HG03175 (cell line): ENCODE measurements at regions not wholly inside any gene's neighbourhood (a gene's known extent, or its start where the extent isn't known, plus 50 kb on each side); places are given as distances from the start of the nearest gene placed in this dataset.

ENCODE experiments used
- ATAC-seq: cut with Tn5 transposase; IDR thresholded peaks from one replicate; pipeline ENCODE4 v1.9.1; 2021; ENCODE audit warnings: mild to moderate bottlenecking, moderate library complexity; ENCODE audit not compliant: unreplicated experiment

DNA sequence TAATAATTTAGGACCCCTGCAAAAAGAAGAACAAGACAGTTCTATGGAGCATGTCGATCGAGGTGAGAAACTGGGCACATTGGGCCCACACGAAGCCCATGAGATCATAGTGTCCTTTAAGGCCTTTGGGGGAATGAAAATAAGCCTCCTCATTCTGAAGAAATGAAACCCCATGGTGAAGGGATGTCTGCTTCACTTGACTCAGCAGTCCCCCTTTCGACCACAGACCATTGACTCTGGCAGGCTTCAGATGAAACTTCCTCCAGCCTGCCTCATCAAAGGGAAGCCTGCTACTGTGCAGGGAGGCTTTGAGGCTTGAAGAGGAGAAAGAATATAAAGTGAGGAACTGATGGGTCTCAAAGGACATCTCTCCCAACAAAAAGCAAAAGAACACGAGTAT lies 144.2 kb upstream of the FBXL4 start:
- ATAC-seq, result peak; percentile 80

DNA sequence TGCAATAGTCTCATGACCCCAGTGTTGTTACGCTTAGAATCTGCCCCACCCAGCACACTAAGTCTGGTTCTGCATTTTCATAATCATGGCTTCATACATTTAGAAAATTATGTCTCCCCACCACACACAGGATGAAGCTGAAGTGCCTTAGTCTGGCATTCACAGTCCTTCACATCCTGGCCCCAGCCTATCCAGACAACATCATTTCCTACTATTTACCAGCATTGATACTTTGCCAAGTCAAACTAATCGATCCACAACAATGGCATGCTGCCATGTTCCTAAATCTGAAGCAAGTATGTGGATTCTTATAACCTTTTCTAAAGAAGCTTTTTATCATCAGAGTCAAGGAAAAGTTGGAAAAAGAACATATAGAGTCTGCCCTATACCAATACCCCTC lies 132.4 kb upstream of the FBXL4 start:
- ATAC-seq, result no peak

GRCh38 chr6:99079058-99079457 lies 131.3 kb upstream of the FBXL4 start:
- no peak for ATAC-seq

GRCh38 chr6:99073223-99073622 lies 125.5 kb upstream of the FBXL4 start:
- ATAC-seq, result no peak

DNA sequence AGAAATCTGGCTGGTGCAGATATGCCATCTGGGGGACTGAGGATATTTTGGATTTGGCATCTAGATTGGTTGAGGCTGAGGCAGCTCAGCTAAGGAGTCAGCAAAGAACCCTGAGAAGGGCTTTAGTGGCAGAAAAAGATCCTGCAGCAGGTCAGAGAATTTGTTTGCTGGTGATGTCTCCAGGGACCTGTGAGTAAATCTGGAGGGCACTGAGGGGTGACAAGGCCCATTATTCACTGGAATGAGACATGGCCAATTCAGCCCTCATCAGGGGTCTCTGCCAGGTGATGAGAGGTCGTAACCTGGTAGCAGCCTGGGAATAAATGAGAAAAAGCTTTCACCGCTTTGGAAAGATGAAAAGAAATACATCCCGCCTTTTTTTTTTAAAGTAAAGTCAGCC lies 118.3 kb upstream of the FBXL4 start:
- no peak for ATAC-seq

DNA sequence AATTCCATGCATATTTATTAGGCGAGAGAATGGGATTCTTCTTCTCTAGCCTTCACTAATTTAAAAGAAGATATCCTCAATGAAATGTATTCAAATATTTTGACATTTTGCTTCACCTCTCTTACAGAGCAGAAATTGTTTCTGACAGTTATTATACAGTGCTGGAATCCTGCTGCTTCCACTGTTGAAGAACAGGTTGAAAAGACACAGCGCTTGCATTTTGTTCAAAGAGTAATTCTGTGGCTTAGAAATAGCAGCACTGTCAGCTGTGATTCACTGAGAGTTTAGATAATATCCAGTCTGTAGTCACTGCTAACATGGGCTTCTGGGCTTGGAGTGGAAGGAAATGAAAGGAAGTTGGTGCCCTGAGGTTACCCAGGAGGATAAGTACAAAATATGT lies 117.1 kb upstream of the FBXL4 start:
- ATAC-seq, result no peak

DNA sequence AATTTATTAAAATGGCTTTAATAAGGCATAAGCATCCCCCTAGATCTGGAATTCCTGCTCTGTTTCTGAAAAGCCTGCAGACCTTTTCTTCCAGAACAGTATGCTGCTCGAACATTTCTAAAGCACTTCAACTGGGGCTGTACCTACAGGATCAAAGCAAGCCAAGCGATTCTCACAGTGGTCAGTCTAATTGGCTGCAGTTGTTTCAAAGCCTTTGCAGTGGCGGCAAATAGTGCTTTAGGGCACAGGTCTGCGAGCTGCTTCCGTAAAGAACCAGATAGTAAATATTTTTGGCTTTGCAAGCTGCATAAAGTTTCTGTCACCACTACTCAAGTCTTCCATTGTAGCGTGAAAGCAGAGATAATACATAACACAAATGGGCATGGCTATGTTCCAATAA lies 88.9 kb upstream of the FBXL4 start:
- ATAC-seq, result no peak

DNA sequence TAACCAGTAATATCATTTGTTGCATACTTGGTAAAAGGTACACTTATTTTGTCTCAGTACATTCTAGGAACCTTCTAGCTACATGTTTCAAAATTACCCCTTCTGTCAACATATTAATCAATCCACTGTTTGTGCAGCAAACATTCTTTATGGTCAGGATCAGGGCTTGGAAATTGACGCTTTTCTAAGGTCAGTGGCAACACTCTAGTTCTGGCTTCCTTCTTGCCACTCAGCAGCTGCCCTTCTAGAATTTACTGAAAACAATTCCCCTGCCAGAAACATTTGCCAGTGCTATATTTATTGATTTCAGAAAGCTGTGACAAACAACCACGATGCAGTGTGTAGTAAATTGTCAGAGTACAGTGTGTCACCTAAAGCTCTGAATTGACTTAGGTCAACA lies 84.7 kb upstream of the FBXL4 start:
- ATAC-seq, result no peak

GRCh38 chr6:99031957-99032356 lies 84.2 kb upstream of the FBXL4 start:
- no peak for ATAC-seq

DNA sequence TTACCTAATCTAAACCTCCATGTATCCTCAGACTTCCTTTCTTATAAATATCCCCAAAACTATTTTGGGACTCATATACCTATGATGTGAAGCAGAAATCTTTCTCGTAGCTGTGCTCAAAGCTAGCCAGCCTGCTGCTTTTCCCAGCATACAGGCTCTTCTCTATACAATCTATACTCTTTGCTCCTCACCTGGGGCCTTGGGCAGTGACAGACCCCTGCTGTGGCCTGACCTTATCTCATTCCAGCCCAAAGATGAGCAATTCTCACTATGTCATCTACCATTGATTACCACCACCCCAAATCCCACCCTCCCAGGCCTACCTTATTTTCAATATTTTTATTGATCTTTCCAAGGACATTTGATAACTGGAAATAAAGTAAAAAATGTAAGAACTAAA lies 83.2 kb upstream of the FBXL4 start:
- ATAC-seq, result no peak

DNA sequence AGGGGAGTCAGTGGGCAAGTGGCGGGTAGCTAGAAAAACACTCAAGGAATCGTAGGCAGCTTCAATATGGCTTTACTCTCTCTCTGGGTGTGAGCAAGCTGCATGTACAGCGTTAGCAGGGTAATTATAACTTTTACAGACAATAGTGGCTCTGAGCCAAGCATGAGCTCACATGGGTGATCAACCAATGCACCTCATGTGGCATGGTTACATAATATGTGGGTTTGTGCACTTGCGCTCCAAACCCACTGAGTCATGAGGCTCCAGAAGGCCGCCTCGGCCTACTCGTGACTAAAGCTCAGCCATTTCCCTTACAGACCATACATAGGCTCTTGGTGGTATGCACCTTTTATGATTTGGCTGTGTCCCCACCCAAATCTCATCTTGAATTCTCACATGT lies 78.4 kb upstream of the FBXL4 start:
- no peak for ATAC-seq

- no peak for ATAC-seq
Measured at GRCh38 chr6:99024089-99024488, 76.3 kb upstream of the FBXL4 start.

- no peak for ATAC-seq
Measured at GRCh38 chr6:99022039-99022609, 74.4 kb upstream of the FBXL4 start.

- no peak for ATAC-seq
Measured at GRCh38 chr6:99019381-99019780, 71.6 kb upstream of the FBXL4 start.

GRCh38 chr6:99017150-99017549 lies 69.4 kb upstream of the FBXL4 start:
- no peak for ATAC-seq

DNA sequence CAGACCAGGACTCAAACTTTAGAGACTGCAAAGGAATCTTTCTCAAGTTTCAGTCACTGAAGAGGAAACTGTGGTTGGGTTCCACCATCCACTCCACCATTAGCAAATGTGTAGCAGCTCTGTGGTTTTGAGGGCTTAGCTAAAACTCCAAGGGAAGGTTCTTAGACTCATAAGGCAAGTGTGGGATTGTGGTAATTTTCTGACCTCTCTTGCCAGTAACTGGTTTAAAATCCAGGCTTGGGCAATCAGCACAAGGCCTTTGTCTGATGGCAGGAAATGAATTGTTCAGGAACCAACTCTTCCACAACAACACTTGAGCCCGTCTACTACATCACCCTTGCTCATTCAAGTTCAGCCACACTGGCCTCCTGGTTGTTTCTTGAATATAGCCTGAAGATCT lies 68.6 kb upstream of the FBXL4 start:
- ATAC-seq, result peak; percentile 43

GRCh38 chr6:99014061-99014460 lies 66.3 kb upstream of the FBXL4 start:
- no peak for ATAC-seq

GRCh38 chr6:99013661-99014060 lies 65.9 kb upstream of the FBXL4 start:
- ATAC-seq, result no peak

DNA sequence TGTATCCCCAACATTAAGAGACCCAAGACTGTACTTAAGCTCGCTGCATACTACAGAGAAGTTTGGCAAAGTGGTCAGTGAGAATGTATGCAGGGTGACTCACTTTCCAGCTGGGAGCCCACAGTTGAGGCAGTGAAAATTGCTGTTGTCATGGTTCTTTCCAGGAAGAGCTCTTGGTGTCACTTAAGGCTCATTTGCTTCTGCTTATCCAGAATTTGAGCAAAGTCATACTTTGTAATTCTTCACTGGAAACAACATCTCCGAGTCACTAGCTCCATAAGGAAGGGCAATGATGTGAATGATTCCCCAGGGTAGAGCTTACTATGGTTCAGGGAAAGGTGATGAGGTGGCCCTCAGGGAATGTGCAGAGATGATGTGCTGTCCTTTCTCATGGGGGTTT lies 65.4 kb upstream of the FBXL4 start:
- ATAC-seq, result no peak

DNA sequence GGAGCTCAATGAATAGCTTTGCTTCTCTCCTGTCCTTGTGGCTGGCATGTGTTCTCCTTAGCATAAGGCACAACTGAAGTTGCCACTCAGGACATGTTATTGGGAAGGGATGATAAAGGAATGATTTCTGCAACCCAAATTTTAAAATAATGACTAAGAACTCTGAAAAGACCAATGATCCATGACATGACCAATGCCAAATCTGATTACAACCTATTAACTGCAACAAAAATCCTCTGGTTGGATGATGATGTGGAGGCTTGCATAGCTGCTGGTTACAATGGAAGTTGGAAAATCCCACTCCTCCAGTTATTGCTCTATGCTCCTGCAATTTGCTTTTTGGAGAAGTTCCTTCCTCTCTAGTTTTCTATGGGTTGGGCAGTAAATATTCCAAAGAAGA lies 63.4 kb upstream of the FBXL4 start:
- ATAC-seq, result no peak

GRCh38 chr6:99002831-99003230 lies 55.1 kb upstream of the FBXL4 start:
- ATAC-seq, result no peak

DNA sequence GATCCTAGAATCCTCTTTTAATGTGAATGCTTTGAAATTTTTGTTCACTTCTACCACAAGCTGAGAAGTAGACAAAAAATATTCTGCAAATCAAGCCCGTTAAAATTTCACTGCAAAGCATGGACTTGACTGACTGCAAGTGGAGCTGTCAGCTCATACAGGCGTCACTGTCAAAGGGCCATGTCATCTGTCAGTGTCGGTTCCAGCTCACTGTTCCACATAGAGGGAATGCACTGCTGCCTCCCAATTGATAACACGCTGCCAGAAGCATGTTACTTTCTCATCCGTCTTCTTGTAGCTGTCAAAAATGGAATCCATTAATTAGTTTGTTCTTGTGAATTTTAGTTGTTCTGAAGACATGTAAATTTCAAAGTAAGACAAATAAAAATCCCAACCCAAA lies 50.4 kb upstream of the FBXL4 start:
- ATAC-seq, result no peak
